Neuronal stem cell (in vitro differentiated cells): ENCODE measurements at regions not wholly inside any gene's neighbourhood (a gene's known extent, or its start where the extent isn't known, plus 50 kb on each side); places are given as distances from the start of the nearest gene placed in this dataset.
"Not testable (repeated sequence)": the region's sequence is repeated elsewhere in the genome, so short reads cannot be mapped to it uniquely, and the experiment has no call there.

Experiments used
- DNase-seq: peaks from one replicate; pipeline ENCODE4 v3.0.0-alpha.2; 2013; ENCODE audit warnings: low spot score
- H2AFZ ChIP-seq: one replicate; pipeline ENCODE4 v1.6.1; 2013; ENCODE audit warnings: mild to moderate bottlenecking, low read length, inconsistent platforms
- H2AK5ac ChIP-seq: 2 replicates; pipeline ENCODE4 v1.6.1; 2013; ENCODE audit warnings: low read depth, mild to moderate bottlenecking, inconsistent platforms, low read length, moderate library complexity, mixed read lengths
- H2BK120ac ChIP-seq: 2 replicates; pipeline ENCODE4 v1.6.1; 2013; ENCODE audit warnings: low read depth, mild to moderate bottlenecking, inconsistent platforms, low read length, moderate library complexity, mixed read lengths
- H2BK12ac ChIP-seq: one replicate; pipeline ENCODE4 v1.6.1; 2013; ENCODE audit warnings: low read length, inconsistent platforms
- H2BK15ac ChIP-seq: 2 replicates; pipeline ENCODE4 v1.6.1; 2013; ENCODE audit warnings: mild to moderate bottlenecking, low read length, inconsistent platforms, mixed read lengths
- H2BK5ac ChIP-seq: one replicate; pipeline ENCODE4 v1.6.1; 2013; ENCODE audit warnings: inconsistent platforms, mild to moderate bottlenecking, low read length, moderate library complexity
- H3K14ac ChIP-seq: one replicate; pipeline ENCODE4 v1.6.1; 2013; ENCODE audit warnings: low read length, inconsistent platforms
- H3K18ac ChIP-seq: 2 replicates; pipeline ENCODE4 v1.6.1; 2013; ENCODE audit warnings: low read length, inconsistent platforms
- H3K23ac ChIP-seq: 2 replicates; pipeline ENCODE4 v1.6.1; 2013; ENCODE audit warnings: low read depth, mild to moderate bottlenecking, mixed read lengths, low read length, inconsistent platforms; ENCODE audit not compliant: poor library complexity
- H3K27ac ChIP-seq: replicated peaks from 3 replicates; pipeline ENCODE4 v1.5.1; 2013; ENCODE audit warnings: low read length, inconsistent platforms
- H3K27me3 ChIP-seq, 3 experiments: 2 replicates each; pipeline ENCODE4 v1.6.1; 2013; ENCODE audit warnings: low read length in 3 of 3, mild to moderate bottlenecking in 2 of 3, inconsistent platforms in 1 of 3, low read depth in 1 of 3, mixed read lengths in 1 of 3, moderate library complexity in 1 of 3; ENCODE audit not compliant: control insufficient read depth in 3 of 3, insufficient read depth in 3 of 3
- H3K36me3 ChIP-seq, 2 donors: replicated peaks in 1 of 2; 2 replicates each; pipeline ENCODE4 v1.6.1; 2013; ENCODE audit warnings: low read length in 2 of 2; ENCODE audit not compliant: control insufficient read depth in 2 of 2, insufficient read depth in 2 of 2
- H3K4ac ChIP-seq: 2 replicates; pipeline ENCODE4 v1.6.1; 2013; ENCODE audit warnings: inconsistent platforms, mild to moderate bottlenecking, low read length, moderate library complexity
- H3K4me1 ChIP-seq, 2 donors: 1 replicate in 1 of 2; 2 replicates in 1 of 2; pipeline ENCODE4 v1.6.1; 2013; ENCODE audit warnings: low read length in 2 of 2, low read depth in 1 of 2; ENCODE audit not compliant: control insufficient read depth in 2 of 2, insufficient read depth in 1 of 2
- H3K4me2 ChIP-seq: one replicate; pipeline ENCODE4 v1.6.1; 2013; ENCODE audit warnings: mild to moderate bottlenecking, low read length, inconsistent platforms; ENCODE audit not compliant: insufficient read depth, poor library complexity, severe bottlenecking
- H3K4me3 ChIP-seq, 2 donors: 2 replicates each; pipeline ENCODE4 v1.5.1; 2013; ENCODE audit warnings: low read length in 2 of 2, mild to moderate bottlenecking in 2 of 2, inconsistent platforms in 1 of 2, moderate library complexity in 1 of 2
- H3K79me1 ChIP-seq: one replicate; pipeline ENCODE4 v1.6.1; 2013; ENCODE audit warnings: low read depth, mild to moderate bottlenecking, inconsistent platforms, low read length, moderate library complexity
- H3K9ac ChIP-seq: one replicate; pipeline ENCODE4 v1.6.1; 2013; ENCODE audit warnings: mild to moderate bottlenecking, low read depth, low read length, inconsistent platforms; ENCODE audit not compliant: poor library complexity
- H3K9me3 ChIP-seq, 2 donors: replicated peaks in 1 of 2; 2 replicates each; pipeline versions ENCODE3 to v1.6.1; 2013; ENCODE audit warnings: low read length in 2 of 2, mild to moderate bottlenecking in 2 of 2, inconsistent platforms in 1 of 2, low read depth in 1 of 2, mixed read lengths in 1 of 2, moderate library complexity in 1 of 2; ENCODE audit not compliant: control insufficient read depth in 2 of 2, insufficient read depth in 1 of 2
- H4K8ac ChIP-seq: one replicate; pipeline ENCODE4 v1.6.1; 2013; ENCODE audit warnings: low read depth, mild to moderate bottlenecking, inconsistent platforms, low read length, moderate library complexity
- H4K91ac ChIP-seq: one replicate; pipeline ENCODE4 v1.6.1; 2013; ENCODE audit warnings: low read length, low read depth, mild to moderate bottlenecking, inconsistent platforms; ENCODE audit not compliant: poor library complexity
- WGBS, 2 donors: extraction: QIAGEN DNeasy Blood & Tissue Kit; methylation state at CpG; one replicate each; pipeline ENCODE4 v1.1.7; 2013; ENCODE audit warnings: missing lambda C conversion rate in 2 of 2, mixed read lengths in 1 of 2; ENCODE audit not compliant: insufficient read length in 2 of 2, insufficient replicate concordance in 1 of 2; ENCODE audit errors: extremely low coverage in 2 of 2; 5-methylcytosine and 5-hydroxymethylcytosine counted together

GRCh38 chr2:142489631-142490030 lies 358.8 kb upstream of the LRP1B start:
- H2BK15ac ChIP-seq, H3K18ac ChIP-seq, H3K4me3 ChIP-seq, H3K9me3 ChIP-seq, H3K27ac ChIP-seq, H4K91ac ChIP-seq, H3K9ac ChIP-seq, H2BK12ac ChIP-seq, H3K27me3 ChIP-seq, H4K8ac ChIP-seq, H2AK5ac ChIP-seq, H3K14ac ChIP-seq, H2BK120ac ChIP-seq, H2BK5ac ChIP-seq, H3K36me3 ChIP-seq, H3K4me1 ChIP-seq, H2AFZ ChIP-seq, H3K23ac ChIP-seq, H3K79me1 ChIP-seq, H3K4me2 ChIP-seq, H3K4ac ChIP-seq, DNase-seq: not testable (repeated sequence)
- WGBS, 2 donors = no CpG with 5 or more reads among the region's 3 CpGs

GRCh38 chr2:142484111-142484510 lies 353.3 kb upstream of the LRP1B start:
- no peak for DNase-seq
- H3K14ac ChIP-seq = no peak overlapping the region
- no peaks in the 10 kb centered on the region for H3K4me1 ChIP-seq
- no peak overlapping the region for H4K8ac ChIP-seq
- no peak overlapping the region for H3K18ac ChIP-seq
- H2BK15ac ChIP-seq = no peak overlapping the region
- H3K27me3 ChIP-seq = no peaks in the 10 kb centered on the region
- H3K23ac ChIP-seq = no peak overlapping the region
- H3K9ac ChIP-seq = no peak overlapping the region
- no peak overlapping the region for H3K4ac ChIP-seq
- no peaks in the 10 kb centered on the region for H3K79me1 ChIP-seq
- no peak overlapping the region for H2AFZ ChIP-seq
- no peak overlapping the region for H2BK120ac ChIP-seq
- no peaks in the 10 kb centered on the region for H3K36me3 ChIP-seq
- H2BK5ac ChIP-seq = no peak overlapping the region
- no peak overlapping the region for H3K4me3 ChIP-seq
- no peak overlapping the region for H4K91ac ChIP-seq
- no peak overlapping the region for H2BK12ac ChIP-seq
- no peaks in the 10 kb centered on the region for H3K9me3 ChIP-seq
- WGBS, 2 donors = no CpG with 5 or more reads among the region's 2 CpGs
- no peak overlapping the region for H2AK5ac ChIP-seq
- no peak overlapping the region for H3K27ac ChIP-seq
- no peak overlapping the region for H3K4me2 ChIP-seq

- H3K79me1 ChIP-seq = no peaks in the 10 kb centered on the region
- H3K4ac ChIP-seq = no peak overlapping the region
- no peak overlapping the region for H3K4me3 ChIP-seq
- no peak overlapping the region for H2AFZ ChIP-seq
- no peak overlapping the region for H2BK15ac ChIP-seq
- H3K14ac ChIP-seq = no peak overlapping the region
- H3K36me3 ChIP-seq = no peaks in the 10 kb centered on the region
- no peak overlapping the region for H4K91ac ChIP-seq
- H3K9me3 ChIP-seq = no peaks in the 10 kb centered on the region
- WGBS, 2 donors = no CpG with 5 or more reads among the region's 1 CpG
- no peak overlapping the region for H3K4me2 ChIP-seq
- no peak overlapping the region for H3K23ac ChIP-seq
- H3K18ac ChIP-seq = no peak overlapping the region
- no peak overlapping the region for H2BK12ac ChIP-seq
- DNase-seq = no peak
- no peak overlapping the region for H2BK5ac ChIP-seq
- H2AK5ac ChIP-seq = no peak overlapping the region
- H3K4me1 ChIP-seq = no peaks in the 10 kb centered on the region
- H4K8ac ChIP-seq = no peak overlapping the region
- H2BK120ac ChIP-seq = no peak overlapping the region
- H3K27ac ChIP-seq = no peak overlapping the region
- H3K27me3 ChIP-seq = no peaks in the 10 kb centered on the region
- H3K9ac ChIP-seq = no peak overlapping the region
Observed at GRCh38 chr2:142483653-142484052, 352.8 kb upstream of the LRP1B start.

DNA sequence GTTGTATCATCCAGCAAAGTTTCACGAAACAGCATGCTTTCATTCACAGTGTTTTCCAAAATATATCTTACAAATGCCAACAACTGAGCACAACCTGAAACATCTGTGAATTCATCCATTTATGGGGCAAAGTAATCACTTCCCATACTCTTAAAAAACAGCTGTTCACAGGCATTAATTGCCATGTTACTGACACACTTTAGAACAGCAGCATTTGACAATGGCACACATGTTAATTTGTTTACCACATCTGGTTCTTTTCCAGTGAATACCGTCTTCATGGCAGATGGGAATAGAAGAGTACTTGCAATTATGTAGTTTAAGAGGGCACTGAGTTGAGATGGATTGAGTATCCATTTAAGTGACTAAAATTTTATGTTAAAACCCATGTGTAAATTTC lies 347.4 kb upstream of the LRP1B start:
- H3K4me1 ChIP-seq = no peaks in the 10 kb centered on the region
- no peak overlapping the region for H3K27ac ChIP-seq
- no peak overlapping the region for H3K4me3 ChIP-seq
- no peak overlapping the region for H3K18ac ChIP-seq
- no peaks in the 10 kb centered on the region for H3K27me3 ChIP-seq
- H4K8ac ChIP-seq = no peak overlapping the region
- no peak overlapping the region for H3K4me2 ChIP-seq
- no peak overlapping the region for H3K4ac ChIP-seq
- no peak overlapping the region for H2AFZ ChIP-seq
- H3K23ac ChIP-seq = no peak overlapping the region
- H3K79me1 ChIP-seq = no peaks in the 10 kb centered on the region
- DNase-seq = no peak
- no peak overlapping the region for H2BK15ac ChIP-seq
- H2BK5ac ChIP-seq = no peak overlapping the region
- WGBS, 2 donors = no CpG with 5 or more reads among the region's 2 CpGs
- no peak overlapping the region for H3K9ac ChIP-seq
- H2AK5ac ChIP-seq = no peak overlapping the region
- no peak overlapping the region for H2BK12ac ChIP-seq
- H4K91ac ChIP-seq = no peak overlapping the region
- H2BK120ac ChIP-seq = no peak overlapping the region
- H3K9me3 ChIP-seq = no peaks in the 10 kb centered on the region
- no peak overlapping the region for H3K14ac ChIP-seq
- no peaks in the 10 kb centered on the region for H3K36me3 ChIP-seq
